Sigmoid colon (tissue), 6 donors: ENCODE measurements at regions not wholly inside any gene's neighbourhood (a gene's known extent, or its start where the extent isn't known, plus 50 kb on each side); places are given as distances from the start of the nearest gene placed in this dataset.

Source experiments
- DNase-seq: peaks from one replicate; pipeline ENCODE4 v3.0.0-alpha.2; 2019
- H3K27ac ChIP-seq, 4 donors: fragments of 200-600 bp; sonication (generic); one replicate each; pipeline ENCODE4 v1.5.1; 2016 to 2019; ENCODE audit warnings: mild to moderate bottlenecking in 1 of 4
- H3K27me3 ChIP-seq, 3 donors: fragments of 200-600 bp; sonication (generic); one replicate each; pipeline ENCODE4 v1.5.1; 2019; ENCODE audit warnings: mild to moderate bottlenecking in 1 of 3
- H3K36me3 ChIP-seq, 4 donors: fragments of 200-600 bp; sonication (generic); one replicate each; pipeline ENCODE4 v1.5.1; 2016 to 2019
- H3K4me1 ChIP-seq, 4 donors: fragments of 200-600 bp; sonication (generic); one replicate each; pipeline ENCODE4 v1.5.1; 2017 to 2019
- H3K4me3 ChIP-seq, 4 donors: fragments of 200-600 bp; sonication (generic); one replicate each; pipeline ENCODE4 v1.5.1; 2017 to 2019; ENCODE audit warnings: mild to moderate bottlenecking in 2 of 4, moderate library complexity in 1 of 4
- H3K9me3 ChIP-seq, 4 donors: fragments of 200-600 bp in 3 of 4; sonication (generic) in 3 of 4; one replicate each; pipeline versions ENCODE4 v1.5.1 to v1.6.1; 2013 to 2019
- EP300 ChIP-seq, 4 donors: sonication (generic); formaldehyde crosslinking; IDR thresholded peaks; one replicate each; pipeline ENCODE4 v1.6.1; 2017; ENCODE audit warnings: antibody characterized with exemption in 4 of 4
- POLR2A ChIP-seq, 2 donors: fragments of 450-650 bp; IDR thresholded peaks; one replicate each; pipeline ENCODE4 v1.6.1; 2016; ENCODE audit warnings: antibody characterized with exemption in 2 of 2, mild to moderate bottlenecking in 2 of 2, moderate library complexity in 2 of 2
- POLR2AphosphoS5 ChIP-seq, 4 donors: sonication (generic); formaldehyde crosslinking; IDR thresholded peaks; one replicate each; pipeline ENCODE4 v1.6.1; 2017; ENCODE audit warnings: antibody characterized with exemption in 4 of 4
- WGBS, 2 donors: extraction: QIAGEN DNeasy Blood & Tissue Kit; methylation state at CpG; one replicate each; pipeline ENCODE4 v1.1.7; 2013; 5-methylcytosine and 5-hydroxymethylcytosine counted together
- intact Hi-C: fragments of 100-400 bp; cut with DNase I; formaldehyde crosslinking; loops from one replicate; pipeline ENCODE4 v1.15.1; 2023
- TF ChIP-seq, protein P1 (sequence below), 4 experiments: fragments of 450-650 bp in 3 of 4; fragments of 200-600 bp in 1 of 4; IDR thresholded peaks; one replicate each; pipeline ENCODE4 v1.5.1; 2016 to 2019; ENCODE audit warnings: antibody characterized with exemption in 4 of 4, mild to moderate bottlenecking in 3 of 4, moderate library complexity in 2 of 4
- donor health status: healthy with polysubstance abuse.
- donor health status: healthy.

DNA sequence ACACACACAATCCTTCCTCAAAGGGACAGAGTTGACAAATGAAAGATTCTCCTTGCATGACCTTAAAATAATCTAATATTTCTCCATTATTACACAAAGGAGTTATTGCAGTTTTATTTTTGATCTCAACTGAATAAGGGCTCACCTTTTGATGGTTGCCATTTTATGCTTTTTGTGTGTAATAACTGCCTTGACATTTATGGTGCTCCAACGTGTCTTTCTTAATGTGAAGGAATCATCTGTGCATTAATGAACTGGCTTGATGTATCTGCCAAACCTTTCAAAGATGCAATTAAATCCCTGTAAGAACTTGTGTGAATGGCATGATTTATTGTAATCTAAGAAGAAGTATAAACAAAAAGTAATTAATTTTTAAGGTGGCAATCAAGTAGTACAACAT is 1519.8 kb upstream of the CDH9 start:
- TF ChIP-seq, protein P1, sequence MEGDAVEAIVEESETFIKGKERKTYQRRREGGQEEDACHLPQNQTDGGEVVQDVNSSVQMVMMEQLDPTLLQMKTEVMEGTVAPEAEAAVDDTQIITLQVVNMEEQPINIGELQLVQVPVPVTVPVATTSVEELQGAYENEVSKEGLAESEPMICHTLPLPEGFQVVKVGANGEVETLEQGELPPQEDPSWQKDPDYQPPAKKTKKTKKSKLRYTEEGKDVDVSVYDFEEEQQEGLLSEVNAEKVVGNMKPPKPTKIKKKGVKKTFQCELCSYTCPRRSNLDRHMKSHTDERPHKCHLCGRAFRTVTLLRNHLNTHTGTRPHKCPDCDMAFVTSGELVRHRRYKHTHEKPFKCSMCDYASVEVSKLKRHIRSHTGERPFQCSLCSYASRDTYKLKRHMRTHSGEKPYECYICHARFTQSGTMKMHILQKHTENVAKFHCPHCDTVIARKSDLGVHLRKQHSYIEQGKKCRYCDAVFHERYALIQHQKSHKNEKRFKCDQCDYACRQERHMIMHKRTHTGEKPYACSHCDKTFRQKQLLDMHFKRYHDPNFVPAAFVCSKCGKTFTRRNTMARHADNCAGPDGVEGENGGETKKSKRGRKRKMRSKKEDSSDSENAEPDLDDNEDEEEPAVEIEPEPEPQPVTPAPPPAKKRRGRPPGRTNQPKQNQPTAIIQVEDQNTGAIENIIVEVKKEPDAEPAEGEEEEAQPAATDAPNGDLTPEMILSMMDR (IDR thresholded peaks at IDR 0.05), result no peak
- TF ChIP-seq POLR2AphosphoS5 (IDR thresholded peaks at IDR 0.05) (no peak), EP300 (IDR thresholded peaks at IDR 0.05) (no peak), POLR2A (IDR thresholded peaks at IDR 0.05) (no peak)
- 64 to 79% methylated on average over 1 of the region's 1 CpG for WGBS, 2 donors
- Histone ChIP-seq H3K4me3 (no peak overlapping the region), H3K27me3 (no peaks in the 10 kb centered on the region), H3K9me3 (peaks cover 0 to 4% (median 0%) of the 10 kb centered on the region in 4 donors), H3K36me3 (no peaks in the 10 kb centered on the region), H3K4me1 (no peaks in the 10 kb centered on the region), H3K27ac (no peak overlapping the region)
- intact Hi-C loops, result no loop called here
- DNase-seq, result no peak

DNA sequence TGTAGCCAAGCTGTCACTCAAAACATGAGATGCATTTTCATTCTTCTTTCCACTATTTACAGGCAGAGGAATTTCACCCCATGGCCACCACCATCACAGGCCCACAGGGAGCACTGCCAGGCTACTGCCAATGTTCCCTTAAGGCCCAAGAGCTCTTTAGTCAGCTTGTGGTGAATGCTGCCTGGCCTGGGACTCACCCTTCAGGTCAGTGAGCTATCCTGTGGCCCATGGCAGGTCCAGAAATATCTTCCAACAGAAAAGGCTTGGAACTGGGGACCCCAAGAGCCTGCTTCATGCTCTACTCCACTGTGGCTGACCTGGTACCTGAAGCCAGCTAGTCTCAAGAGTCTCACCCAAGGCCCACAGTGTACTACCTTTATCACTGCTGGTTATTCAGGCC is 1518.7 kb upstream of the CDH9 start:
- H3K36me3 ChIP-seq, result no peaks in the 10 kb centered on the region
- no peak for DNase-seq
- H3K4me3 ChIP-seq, result no peak overlapping the region
- peaks cover 0 to 4% (median 0%) of the 10 kb centered on the region in 4 donors for H3K9me3 ChIP-seq
- no peak overlapping the region for H3K27ac ChIP-seq
- intact Hi-C loops, result no loop called here
- TF ChIP-seq POLR2A (IDR thresholded peaks at IDR 0.05), result no peak
- no peak for TF ChIP-seq POLR2AphosphoS5 (IDR thresholded peaks at IDR 0.05)
- TF ChIP-seq, protein P1 (IDR thresholded peaks at IDR 0.05), result no peak
- TF ChIP-seq EP300 (IDR thresholded peaks at IDR 0.05), result no peak
- no peaks in the 10 kb centered on the region for H3K27me3 ChIP-seq
- no peaks in the 10 kb centered on the region for H3K4me1 ChIP-seq

DNA sequence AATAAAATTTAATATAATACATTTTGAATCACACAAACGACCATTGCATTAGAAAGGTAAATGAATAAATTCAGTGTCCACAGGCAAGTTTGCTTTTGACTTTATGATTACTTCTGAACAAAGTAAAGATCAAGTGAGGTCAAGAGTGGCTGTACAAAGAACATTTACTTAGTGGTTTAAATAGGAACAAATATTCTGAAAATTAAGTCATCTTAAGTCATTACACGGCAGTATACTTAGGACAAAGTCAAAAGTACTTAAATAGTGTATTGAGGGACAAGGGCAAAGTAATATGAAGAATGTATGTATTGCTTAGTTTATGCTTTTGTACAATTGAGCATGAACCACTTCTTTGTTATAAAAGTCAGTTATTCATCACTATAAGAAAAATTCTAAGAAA is 1511.2 kb upstream of the CDH9 start:
- WGBS, 2 donors, result 34 to 62% methylated on average over 2 of the region's 2 CpGs
- no peak overlapping the region for H3K4me3 ChIP-seq
- H3K27ac ChIP-seq, result no peak overlapping the region
- TF ChIP-seq, protein P1 (IDR thresholded peaks at IDR 0.05), result no peak
- TF ChIP-seq POLR2A (IDR thresholded peaks at IDR 0.05) (no peak), POLR2AphosphoS5 (IDR thresholded peaks at IDR 0.05) (no peak), EP300 (IDR thresholded peaks at IDR 0.05) (no peak)
- no peaks in the 10 kb centered on the region for H3K9me3 ChIP-seq
- DNase-seq, result no peak
- no peaks in the 10 kb centered on the region for H3K4me1 ChIP-seq
- no peaks in the 10 kb centered on the region for H3K27me3 ChIP-seq
- no peaks in the 10 kb centered on the region for H3K36me3 ChIP-seq
- intact Hi-C loops, result no loop called here

DNA sequence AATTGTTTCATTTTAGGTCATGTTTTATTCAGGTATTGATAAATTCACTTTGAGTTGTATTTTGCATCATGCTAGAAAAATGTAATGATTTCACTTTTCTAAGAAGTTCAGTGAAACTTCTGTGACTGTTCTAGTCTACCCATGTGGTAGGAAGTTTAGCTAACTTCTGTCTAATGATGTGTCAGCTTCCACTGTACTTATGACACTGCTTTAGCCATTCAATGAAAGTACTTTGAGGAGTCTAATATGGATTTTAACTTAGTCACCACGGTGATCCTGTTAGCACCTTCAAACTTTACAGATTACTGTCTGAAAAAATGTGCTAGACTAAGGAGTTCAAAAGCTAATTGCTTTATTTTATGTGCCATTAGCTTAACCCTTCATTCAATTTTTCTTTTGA is 1510.5 kb upstream of the CDH9 start:
- no peaks in the 10 kb centered on the region for H3K9me3 ChIP-seq
- 41 to 59% methylated on average over 1 of the region's 1 CpG for WGBS, 2 donors
- no peaks in the 10 kb centered on the region for H3K27me3 ChIP-seq
- H3K36me3 ChIP-seq, result no peaks in the 10 kb centered on the region
- no peak for DNase-seq
- H3K27ac ChIP-seq, result no peak overlapping the region
- H3K4me3 ChIP-seq, result no peak overlapping the region
- TF ChIP-seq POLR2A (IDR thresholded peaks at IDR 0.05), result no peak
- no peak for TF ChIP-seq POLR2AphosphoS5 (IDR thresholded peaks at IDR 0.05)
- TF ChIP-seq, protein P1 (IDR thresholded peaks at IDR 0.05), result no peak
- no peak for TF ChIP-seq EP300 (IDR thresholded peaks at IDR 0.05)
- no peaks in the 10 kb centered on the region for H3K4me1 ChIP-seq
- intact Hi-C loops, result no loop called here

DNA sequence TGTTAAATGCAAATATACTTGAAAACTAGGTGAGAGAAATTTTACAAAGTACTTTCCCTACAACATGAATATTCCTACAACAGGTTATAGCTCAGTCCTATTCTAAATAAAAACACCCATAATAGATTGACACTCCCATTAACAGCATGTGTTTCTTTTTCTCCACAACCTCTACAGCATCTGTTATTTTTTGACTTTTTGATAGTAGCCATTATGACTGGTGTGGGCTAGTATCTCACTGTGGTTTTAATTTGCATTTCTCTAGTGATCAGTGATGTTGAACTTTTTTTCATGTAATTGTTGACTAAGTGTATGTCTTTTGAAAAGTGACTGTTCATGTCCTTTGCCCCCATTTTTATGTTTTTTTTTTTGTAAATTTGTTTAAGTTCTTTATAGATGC is 1506.1 kb upstream of the CDH9 start:
- Histone ChIP-seq H3K9me3 (no peaks in the 10 kb centered on the region), H3K4me1 (no peaks in the 10 kb centered on the region), H3K36me3 (no peaks in the 10 kb centered on the region), H3K27me3 (no peaks in the 10 kb centered on the region), H3K27ac (no peak overlapping the region), H3K4me3 (no peak overlapping the region)
- TF ChIP-seq POLR2A (IDR thresholded peaks at IDR 0.05) (no peak), EP300 (IDR thresholded peaks at IDR 0.05) (no peak), POLR2AphosphoS5 (IDR thresholded peaks at IDR 0.05) (no peak)
- TF ChIP-seq, protein P1 (IDR thresholded peaks at IDR 0.05), result no peak
- no peak for DNase-seq
- intact Hi-C loops, result no loop called here
